ENCODE measurements at regions not wholly inside any gene's neighbourhood (a gene's known extent, or its start where the extent isn't known, plus 50 kb on each side); places are given as distances from the start of the nearest gene placed in this dataset.

- H3K9me3 ChIP-seq: no peaks in the 10 kb centered on the region
- WGBS (ENCODE audit: low lambda C conversion rate): 29% methylated on average over 8 of the region's 8 CpGs
- ChIA-PET CTCF (interaction anchor here (1.1 to 1.2 kb wide), 2 partner anchors 9 to 12 kb away, joined by 3 read pairs; no protein-coding TSS in a partner anchor), POLR2A (no interaction called here)
- no peaks in the 10 kb centered on the region for H3K79me2 ChIP-seq (ENCODE audit: insufficient read depth)
- no peak overlapping the region for H3K27ac ChIP-seq (ENCODE audit: low read depth in 2 of 2, low read length in 1 of 2)
- no peaks in the 10 kb centered on the region for H3K27me3 ChIP-seq (ENCODE audit: insufficient read depth)
- H3K9me2 ChIP-seq: no peaks in the 10 kb centered on the region
- H3F3A ChIP-seq (replicated peaks; ENCODE audit: insufficient read depth): no peaks in the 10 kb centered on the region
- TF ChIP-seq RXRA (IDR thresholded peaks at IDR 0.05; ENCODE audit: borderline replicate concordance, low read depth) (no peak), ZBTB33 (IDR thresholded peaks at IDR 0.05; ENCODE audit: borderline replicate concordance, low read depth) (no peak), GABPA (IDR thresholded peaks at IDR 0.05; ENCODE audit: low read depth) (no peak), FOXM1 (IDR thresholded peaks at IDR 0.05; ENCODE audit: low read depth) (no peak), CTCF (IDR thresholded peaks at IDR 0.05) (no peak), SIN3A (IDR thresholded peaks at IDR 0.05; ENCODE audit: borderline replicate concordance, low read depth, low read length) (no peak), MAX (IDR thresholded peaks at IDR 0.05; ENCODE audit: low read depth) (no peak), YY1 (IDR thresholded peaks at IDR 0.05; ENCODE audit: low read depth) (no peak), MXI1 (IDR thresholded peaks at IDR 0.05; ENCODE audit: low read depth, low read length) (no peak), POLR2AphosphoS5 (IDR thresholded peaks at IDR 0.05; ENCODE audit: low read depth, low read length) (no peak), NFIC (IDR thresholded peaks at IDR 0.05; ENCODE audit: borderline replicate concordance) (no peak), USF2 (IDR thresholded peaks at IDR 0.05; ENCODE audit: borderline replicate concordance, low read depth, low read length) (no peak), CHD2 (IDR thresholded peaks at IDR 0.05; ENCODE audit: low read length, partially characterized antibody) (no peak), FOSL2 (IDR thresholded peaks at IDR 0.05; ENCODE audit: borderline replicate concordance, low read depth) (no peak), FOXJ3 (CRISPR knock-in tag; IDR thresholded peaks at IDR 0.05) (no peak), RCOR1 (IDR thresholded peaks at IDR 0.05; ENCODE audit: low read length) (no peak), EZH2phosphoT487 (IDR thresholded peaks at IDR 0.05; ENCODE audit: borderline replicate concordance, low read depth) (no peak), TEAD4 (IDR thresholded peaks at IDR 0.05; ENCODE audit: borderline replicate concordance, insufficient read depth) (no peak)
- H3K4me1 ChIP-seq (ENCODE audit: control insufficient read depth in 1 of 2, insufficient read depth in 2 of 2, low read depth in 1 of 2, low read length in 1 of 2): no peaks in the 10 kb centered on the region
- no peaks in the 10 kb centered on the region for H4K20me1 ChIP-seq (ENCODE audit: insufficient read depth)
- no peak overlapping the region for H3K4me3 ChIP-seq (ENCODE audit: low read depth in 2 of 2, low read length in 1 of 2)
- no peak for DNase-seq
- H3K36me3 ChIP-seq (replicated peaks in 1 of 2; ENCODE audit: control insufficient read depth in 1 of 2, insufficient read depth in 2 of 2, low read length in 1 of 2): no peaks in the 10 kb centered on the region
- H3K4me2 ChIP-seq: no peak overlapping the region
- H2AFZ ChIP-seq (ENCODE audit: low read depth): no peak overlapping the region
- H3K9ac ChIP-seq: no peak overlapping the region
These were observed 76.5 kb upstream of the OLFM1 start for GRCh38 chr9:135010921-135011320.
